Activated CD4-positive, alpha-beta T cell treated with anti-CD3 and anti-CD28 coated beads, Interleukin-2, amount 10 ng/mL, durations not matched to agents 24 days and 14 days (primary cell): ENCODE measurements at regions not wholly inside any gene's neighbourhood (a gene's known extent, or its start where the extent isn't known, plus 50 kb on each side); places are given as distances from the start of the nearest gene placed in this dataset.
A peak's percentile ranks its signal among the peaks of the same experiment; 100 is the strongest.
"Not testable (repeated sequence)": the region's sequence is repeated elsewhere in the genome, so short reads cannot be mapped to it uniquely, and the experiment has no call there.

Experiments used
- DNase-seq: peaks from one replicate; pipeline ENCODE4 v3.0.0; 2022
- H3K27ac Mint-ChIP-seq: one replicate; pipeline ENCODE4 v1.8.0; 2022; ENCODE audit warnings: mild to moderate bottlenecking, mixed read lengths
- H3K27me3 Mint-ChIP-seq: one replicate; pipeline ENCODE4 v1.8.0; 2022; ENCODE audit warnings: mixed read lengths
- H3K36me3 Mint-ChIP-seq: one replicate; pipeline ENCODE4 v1.8.0; 2022; ENCODE audit warnings: low read depth, mild to moderate bottlenecking, mixed read lengths
- H3K4me1 Mint-ChIP-seq: one replicate; pipeline ENCODE4 v1.8.0; 2021; ENCODE audit warnings: mixed read lengths
- H3K4me3 Mint-ChIP-seq: one replicate; pipeline ENCODE4 v1.8.0; 2022; ENCODE audit warnings: mild to moderate bottlenecking, moderate library complexity, mixed read lengths
- H3K9me3 Mint-ChIP-seq: one replicate; pipeline ENCODE4 v1.8.0; 2021; ENCODE audit warnings: mixed read lengths
- intact Hi-C: fragments of 100-400 bp; cut with micrococcal nuclease; formaldehyde crosslinking; loops from one replicate; pipeline ENCODE4 v1.15.1; 2023

DNA sequence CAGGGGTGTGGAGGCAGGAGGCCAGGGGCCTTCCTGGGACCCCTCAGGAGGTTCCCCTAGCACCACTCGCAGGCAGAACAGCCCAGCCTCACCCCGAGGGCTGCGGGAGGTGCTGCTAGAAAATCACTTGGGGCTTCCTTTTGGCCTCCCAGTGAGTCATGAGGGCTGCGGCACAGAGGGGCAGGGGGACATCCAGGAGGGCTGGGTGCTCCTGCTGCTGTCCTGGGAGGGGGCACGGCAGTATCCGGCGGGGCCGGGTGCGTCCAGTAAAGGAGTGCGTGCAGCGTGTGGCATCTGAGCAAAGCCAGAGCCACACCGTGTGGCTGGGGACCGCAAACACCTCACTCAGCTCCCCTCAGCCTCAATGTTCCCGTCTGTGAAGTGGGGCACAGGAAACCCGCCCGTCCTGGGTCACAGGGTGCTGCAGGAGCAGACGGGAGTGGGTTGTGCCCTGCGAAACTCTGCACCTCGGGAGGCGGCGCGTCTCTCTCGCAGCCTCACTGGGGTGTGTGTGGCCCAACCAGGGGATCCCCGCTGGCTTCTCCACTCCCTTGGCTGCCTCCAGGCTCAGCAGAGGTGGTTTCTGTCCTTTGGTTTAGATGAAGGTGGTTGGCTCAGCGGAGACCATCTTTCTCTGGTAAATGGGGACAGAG is 117.3 kb upstream of the ZNF469 start:
- H3K27ac Mint-ChIP-seq, H3K9me3 Mint-ChIP-seq, H3K4me3 Mint-ChIP-seq: not testable (repeated sequence)

DNA sequence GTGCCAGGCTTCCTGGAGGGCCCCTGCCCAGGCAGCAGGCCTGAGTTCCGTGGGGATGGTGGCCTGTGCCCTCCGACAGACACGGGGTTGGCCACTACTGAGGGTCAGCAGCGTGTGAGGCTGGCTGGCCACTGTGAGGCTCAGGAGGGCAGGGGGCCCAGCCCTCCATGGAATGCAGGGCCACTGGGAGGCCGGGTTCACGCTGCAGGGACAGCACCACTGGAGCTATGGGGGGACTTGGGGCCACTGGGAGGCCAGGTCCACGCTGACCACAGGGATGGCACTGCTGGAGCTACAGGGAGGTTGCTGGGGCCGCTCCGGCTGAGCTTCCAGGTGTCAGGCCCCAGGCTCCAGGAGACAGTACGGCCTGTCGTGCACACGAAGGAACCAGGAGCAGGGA is 116.7 kb upstream of the ZNF469 start:
- DNase-seq, intact Hi-C loops, H3K36me3 Mint-ChIP-seq, H3K4me3 Mint-ChIP-seq, H3K9me3 Mint-ChIP-seq, H3K27ac Mint-ChIP-seq, H3K4me1 Mint-ChIP-seq, H3K27me3 Mint-ChIP-seq: not testable (repeated sequence)

More for the DNA sequence above, 117.3 kb upstream of the ZNF469 start:
- H3K4me1 Mint-ChIP-seq, H3K36me3 Mint-ChIP-seq, intact Hi-C loops, H3K27me3 Mint-ChIP-seq: not testable (repeated sequence)
- peak; percentile 56 for DNase-seq

DNA sequence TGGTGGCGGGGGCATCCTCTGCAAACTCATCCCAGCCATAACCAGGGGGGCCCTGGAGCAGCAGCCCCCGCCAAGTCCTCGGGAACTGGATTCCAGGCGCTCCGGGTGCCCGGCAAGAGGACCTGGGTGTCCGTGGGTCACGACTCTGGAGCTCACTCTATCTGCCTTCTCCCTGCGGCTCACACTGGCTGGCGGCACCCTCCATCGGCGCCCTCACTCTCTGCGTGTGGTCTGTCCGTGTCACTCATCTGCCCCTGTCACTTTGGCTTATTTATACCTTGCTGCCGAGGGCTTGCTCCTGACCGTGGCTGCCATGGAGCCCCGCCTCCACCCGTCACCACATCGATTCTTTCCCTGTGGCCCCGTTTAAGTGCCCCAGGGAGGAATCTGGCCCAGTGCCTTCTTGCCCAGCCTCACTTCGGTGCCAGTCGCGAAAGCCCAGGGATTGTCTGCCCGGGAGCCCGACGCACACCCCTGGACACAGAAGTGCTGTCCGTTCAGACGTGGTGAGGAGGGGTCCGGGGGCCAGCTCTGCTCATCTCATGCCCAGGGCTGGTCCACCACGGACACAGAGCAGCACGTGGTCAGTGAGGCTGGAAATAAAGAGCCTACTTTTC is 115.7 kb upstream of the ZNF469 start:
- H3K27ac Mint-ChIP-seq, H3K4me3 Mint-ChIP-seq, H3K36me3 Mint-ChIP-seq, H3K4me1 Mint-ChIP-seq, intact Hi-C loops, H3K9me3 Mint-ChIP-seq, DNase-seq, H3K27me3 Mint-ChIP-seq: not testable (repeated sequence)

DNA sequence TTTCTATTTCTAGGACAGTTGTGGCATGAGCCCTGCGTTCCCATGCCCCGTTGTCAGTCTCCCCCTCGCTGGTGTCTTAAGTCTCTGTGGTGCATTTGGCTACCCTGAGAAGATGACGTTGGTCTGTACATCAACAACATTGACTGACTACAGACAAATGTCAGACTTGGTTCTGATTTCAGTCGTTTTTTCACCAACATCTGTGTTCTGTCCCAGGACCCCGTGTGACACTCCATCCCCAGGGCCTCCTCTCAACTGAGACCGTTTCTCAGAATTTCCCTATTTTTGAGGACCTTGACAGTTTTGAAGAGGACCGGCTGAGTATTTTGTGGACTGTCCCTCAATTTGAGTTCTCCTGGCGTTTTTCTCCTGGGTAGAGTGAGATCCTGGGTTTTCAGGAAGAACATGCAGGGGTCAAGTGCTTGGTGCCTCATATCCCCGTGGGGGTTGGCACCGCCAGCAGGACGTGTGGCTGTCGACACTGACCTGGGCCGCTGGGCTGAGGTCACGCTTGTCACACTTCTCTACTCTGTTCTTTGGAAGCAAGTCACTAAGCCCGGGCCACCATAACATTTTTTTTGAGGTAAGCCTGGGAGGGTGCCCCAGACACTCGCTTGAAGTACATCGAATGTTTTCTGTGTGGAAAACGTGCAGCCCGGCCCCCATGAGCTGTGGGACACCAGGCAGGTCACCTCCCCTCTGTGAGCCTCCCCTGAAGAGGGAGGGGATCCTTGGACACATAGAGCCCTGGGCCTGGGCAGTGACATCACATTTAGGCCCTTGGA is 114.4 kb upstream of the ZNF469 start:
- H3K27me3 Mint-ChIP-seq, H3K27ac Mint-ChIP-seq, H3K36me3 Mint-ChIP-seq: not testable (repeated sequence)

DNA sequence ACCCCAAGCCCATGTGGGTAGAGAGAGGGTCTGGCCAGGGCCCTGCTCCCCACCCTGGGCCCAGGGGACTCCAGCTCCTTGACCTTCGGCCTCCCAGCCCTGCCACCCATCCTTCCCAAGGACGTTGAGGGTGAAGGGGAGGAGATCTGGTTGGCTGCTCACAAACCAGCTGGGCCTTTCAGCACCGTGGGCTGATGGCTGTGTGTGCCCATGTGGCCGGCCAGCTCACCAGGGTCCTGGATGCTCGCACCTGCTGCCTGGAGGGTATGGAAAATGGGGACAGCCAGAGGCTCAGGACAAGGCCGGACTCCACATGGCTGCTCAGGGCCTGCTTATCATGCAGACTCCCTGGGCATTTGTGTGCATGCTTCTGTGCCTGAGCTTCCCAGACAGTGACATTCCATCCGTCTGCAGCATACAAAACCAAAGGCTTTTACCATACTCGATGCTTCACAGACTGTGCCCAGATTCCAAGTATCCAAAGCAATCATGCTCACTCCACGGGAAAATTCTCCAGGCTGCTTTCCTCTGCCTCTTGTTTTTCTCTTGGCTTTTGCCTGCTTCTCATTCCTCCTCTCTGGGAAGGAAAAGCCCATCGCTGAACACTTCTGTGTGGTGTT is 112.5 kb upstream of the ZNF469 start:
- H3K36me3 Mint-ChIP-seq, DNase-seq, H3K27me3 Mint-ChIP-seq, H3K27ac Mint-ChIP-seq, H3K4me3 Mint-ChIP-seq, H3K9me3 Mint-ChIP-seq, intact Hi-C loops, H3K4me1 Mint-ChIP-seq: not testable (repeated sequence)

More for the DNA sequence above, 114.4 kb upstream of the ZNF469 start:
- H3K4me3 Mint-ChIP-seq, DNase-seq, intact Hi-C loops, H3K9me3 Mint-ChIP-seq, H3K4me1 Mint-ChIP-seq: not testable (repeated sequence)

DNA sequence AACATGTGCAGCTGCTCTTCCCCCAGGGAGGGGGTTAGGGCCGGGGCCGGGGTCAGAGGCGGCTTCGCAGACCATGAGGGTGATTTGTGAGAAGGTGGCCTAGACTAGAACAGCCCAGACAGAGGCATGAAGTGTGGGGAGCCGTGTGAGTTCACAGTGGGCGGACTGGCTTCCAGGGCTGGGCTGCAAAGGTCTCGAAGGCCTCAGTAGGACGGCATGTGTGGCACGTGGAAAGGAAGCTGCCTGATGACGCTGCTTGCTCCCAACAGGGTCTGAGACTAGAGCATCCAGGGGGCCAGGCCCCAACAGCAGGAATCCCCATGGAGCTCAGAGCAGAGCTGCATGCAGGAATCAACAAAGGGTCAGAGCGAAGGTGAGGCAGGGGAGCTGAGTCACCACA is 111.5 kb upstream of the ZNF469 start:
- H3K27ac Mint-ChIP-seq, H3K4me1 Mint-ChIP-seq, H3K4me3 Mint-ChIP-seq, H3K36me3 Mint-ChIP-seq, intact Hi-C loops, H3K27me3 Mint-ChIP-seq, H3K9me3 Mint-ChIP-seq, DNase-seq: not testable (repeated sequence)

DNA sequence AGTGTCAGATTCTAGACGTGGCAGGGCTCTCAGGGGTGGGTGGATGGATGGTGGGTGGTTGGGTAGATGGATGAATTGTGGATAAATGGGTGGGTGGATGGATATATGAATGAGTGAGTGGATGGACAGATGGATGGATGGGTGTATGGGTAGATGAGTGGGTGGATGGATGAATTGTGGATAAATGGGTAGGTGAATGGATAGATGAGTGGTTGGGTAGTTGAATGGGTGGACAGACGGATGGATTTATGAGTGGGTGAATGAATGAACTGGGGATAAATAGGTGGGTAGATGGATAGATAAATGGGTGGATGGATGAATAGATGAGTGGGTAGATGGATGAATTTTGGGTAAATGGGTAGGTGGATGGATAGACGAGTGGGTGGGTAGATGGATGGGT is 111.0 kb upstream of the ZNF469 start:
- H3K36me3 Mint-ChIP-seq, intact Hi-C loops, DNase-seq, H3K27me3 Mint-ChIP-seq, H3K4me3 Mint-ChIP-seq, H3K9me3 Mint-ChIP-seq, H3K4me1 Mint-ChIP-seq, H3K27ac Mint-ChIP-seq: not testable (repeated sequence)

DNA sequence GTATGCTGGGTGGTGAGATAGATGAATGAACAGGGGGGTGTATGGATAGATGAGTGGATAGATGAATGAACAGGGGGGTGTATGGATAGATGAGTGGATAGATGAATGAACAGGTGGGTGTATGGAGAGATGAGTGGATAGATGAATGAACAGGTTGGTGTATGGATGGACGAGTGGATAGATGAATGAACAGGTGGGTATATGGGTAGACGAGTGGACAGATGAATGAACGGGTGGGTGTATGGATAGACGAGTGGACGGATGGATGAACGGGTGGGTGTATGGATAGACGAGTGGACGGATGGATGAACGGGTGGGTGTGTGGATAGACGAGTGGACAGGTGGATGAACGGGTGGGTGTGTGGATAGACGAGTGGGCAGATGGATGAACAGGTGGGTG is 110.3 kb upstream of the ZNF469 start:
- not testable (repeated sequence) for DNase-seq, H3K4me1 Mint-ChIP-seq, H3K36me3 Mint-ChIP-seq

DNA sequence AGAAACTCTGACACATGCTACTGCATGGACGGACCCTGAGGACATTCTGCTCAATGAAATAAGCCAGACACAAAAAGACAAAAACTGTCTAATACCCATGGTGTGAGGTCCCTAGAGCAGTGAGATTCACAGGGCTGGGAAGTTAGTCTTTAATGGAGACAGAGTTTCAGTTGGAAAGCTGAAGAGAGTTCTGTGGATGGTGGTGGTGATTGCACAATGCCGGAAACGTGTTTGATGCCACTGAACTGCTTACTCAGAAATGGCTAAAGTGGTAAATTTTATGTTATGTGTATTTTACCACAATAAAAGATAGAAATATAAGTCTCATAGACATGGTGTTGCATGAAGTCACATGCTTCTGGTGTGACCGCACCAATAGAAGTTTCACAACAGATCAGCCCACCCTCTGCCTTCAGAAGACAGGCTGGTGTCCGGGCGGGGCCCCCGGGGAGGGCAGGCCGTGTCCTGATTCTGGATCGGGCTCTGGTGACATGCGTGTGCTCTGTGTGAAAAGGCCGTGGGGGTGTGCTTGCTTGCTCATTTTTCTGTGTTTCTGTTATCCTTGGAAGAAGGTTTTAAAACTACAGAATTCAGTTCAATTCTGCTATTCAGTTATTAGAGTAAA is 108.5 kb upstream of the ZNF469 start:
- H3K4me3 Mint-ChIP-seq, H3K27me3 Mint-ChIP-seq, H3K9me3 Mint-ChIP-seq, H3K36me3 Mint-ChIP-seq, DNase-seq, H3K27ac Mint-ChIP-seq, intact Hi-C loops, H3K4me1 Mint-ChIP-seq: not testable (repeated sequence)

More for the DNA sequence above, 110.3 kb upstream of the ZNF469 start:
- H3K9me3 Mint-ChIP-seq, intact Hi-C loops, H3K27me3 Mint-ChIP-seq, H3K4me3 Mint-ChIP-seq, H3K27ac Mint-ChIP-seq: not testable (repeated sequence)

DNA sequence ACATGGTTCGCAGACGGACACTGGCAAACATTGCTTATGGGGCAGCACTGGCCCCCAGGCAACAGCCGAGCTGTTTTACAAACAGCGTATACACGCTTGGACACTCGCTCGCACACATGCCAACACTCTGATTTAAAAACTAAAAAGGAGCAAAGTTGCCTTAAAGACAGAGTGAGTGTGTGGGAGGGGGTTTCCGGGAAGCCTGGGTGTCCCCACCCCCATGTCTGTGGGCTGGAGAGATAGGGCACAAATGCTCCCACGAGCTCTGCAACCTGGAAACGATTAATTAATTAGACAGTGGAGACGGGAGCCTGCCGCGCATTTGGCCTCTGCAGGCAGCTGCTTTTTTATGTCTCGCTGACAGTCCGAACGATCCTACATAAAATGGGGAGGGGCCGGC is 107.9 kb upstream of the ZNF469 start:
- Mint-ChIP-seq H3K36me3 (no peaks in the 10 kb centered on the region), H3K4me3 (no peak overlapping the region), H3K9me3 (no peaks in the 10 kb centered on the region), H3K27ac (no peak overlapping the region), H3K27me3 (no peaks in the 10 kb centered on the region), H3K4me1 (no peaks in the 10 kb centered on the region)
- intact Hi-C loops, result no loop called here
- no peak for DNase-seq

DNA sequence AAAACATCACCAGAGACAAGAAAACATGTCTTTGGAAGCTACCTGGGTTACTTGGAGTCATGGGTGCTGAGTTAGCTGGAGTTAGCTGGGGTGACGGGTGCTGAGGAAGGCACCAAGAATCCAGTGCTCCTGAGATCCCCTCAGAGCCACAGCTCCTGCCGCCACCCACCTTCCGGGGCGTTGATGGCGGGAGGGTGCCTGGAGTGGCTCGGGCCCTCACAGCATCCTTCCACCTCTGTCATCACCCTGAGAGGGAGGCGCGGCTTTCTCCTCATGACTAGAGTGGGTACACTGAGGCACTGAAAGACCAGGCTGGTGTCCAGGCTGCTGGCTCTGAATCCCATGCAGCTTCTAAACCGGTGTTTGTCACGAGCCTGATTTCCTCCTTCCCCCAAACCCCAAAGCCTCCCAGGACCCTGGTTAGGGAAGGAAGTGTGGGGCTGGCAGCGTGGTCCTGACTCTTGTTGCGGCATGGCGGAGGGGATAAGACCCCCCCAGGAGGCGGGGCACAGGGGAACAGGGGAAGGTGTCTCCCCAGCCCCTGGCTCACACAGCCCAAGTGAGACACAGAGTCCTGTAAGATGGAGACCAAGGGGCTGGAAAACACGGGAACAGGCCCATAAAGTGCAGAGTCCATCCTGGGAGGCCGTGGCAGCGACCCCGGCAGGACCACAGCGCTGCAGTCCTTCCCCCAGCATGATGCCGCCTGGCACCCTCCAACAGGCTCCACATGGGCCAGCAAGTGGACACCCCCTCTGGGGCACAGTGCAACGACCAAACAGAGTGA is 107.2 kb upstream of the ZNF469 start:
- not testable (repeated sequence) for H3K36me3 Mint-ChIP-seq

DNA sequence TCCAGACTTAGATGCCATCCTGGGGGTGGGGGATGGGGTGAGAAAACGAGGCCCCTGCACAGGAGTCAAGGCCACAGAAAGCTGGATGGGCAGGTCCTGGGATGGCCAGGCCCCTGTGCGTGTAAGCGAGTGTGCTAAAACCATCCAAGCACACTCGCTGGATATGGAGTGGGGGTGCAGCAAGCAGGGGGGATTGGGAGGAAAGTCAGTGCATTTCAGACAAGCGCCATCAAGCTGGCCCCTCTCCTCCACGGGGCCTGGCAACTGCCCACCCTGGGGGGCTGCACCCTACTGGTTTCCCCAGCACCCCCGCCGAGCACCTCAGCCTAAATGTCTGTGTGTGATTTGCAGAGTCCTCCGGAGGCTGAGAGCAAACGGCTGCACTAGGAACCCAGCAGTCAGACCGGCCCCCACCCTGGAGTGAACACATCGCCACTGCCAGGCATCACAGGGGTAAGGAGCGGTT is 106.6 kb upstream of the ZNF469 start:
- H3K4me1 Mint-ChIP-seq, intact Hi-C loops, DNase-seq, H3K27ac Mint-ChIP-seq, H3K9me3 Mint-ChIP-seq, H3K36me3 Mint-ChIP-seq, H3K27me3 Mint-ChIP-seq, H3K4me3 Mint-ChIP-seq: not testable (repeated sequence)

More for the DNA sequence above, 107.2 kb upstream of the ZNF469 start:
- H3K27me3 Mint-ChIP-seq, H3K9me3 Mint-ChIP-seq, intact Hi-C loops, H3K4me1 Mint-ChIP-seq, H3K27ac Mint-ChIP-seq, DNase-seq, H3K4me3 Mint-ChIP-seq: not testable (repeated sequence)

DNA sequence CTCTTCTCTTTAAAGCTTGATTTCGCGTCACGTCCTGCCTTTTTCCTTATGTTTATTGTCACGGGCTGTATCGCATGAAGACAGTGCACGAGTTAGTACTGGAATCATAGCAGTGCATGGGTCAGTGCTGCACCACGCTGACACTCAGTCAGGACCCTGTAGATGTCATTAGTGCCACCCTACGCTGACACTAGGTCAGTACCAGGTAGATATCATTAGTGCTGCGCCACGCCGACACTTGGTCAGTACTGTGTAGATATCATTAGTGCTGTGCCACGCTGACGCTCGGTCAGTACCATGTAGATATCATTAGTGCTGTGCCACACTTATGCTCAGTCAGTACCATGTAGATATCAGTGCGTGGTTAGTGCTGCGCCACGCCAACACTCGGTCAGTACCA is 106.2 kb upstream of the ZNF469 start:
- no peaks in the 10 kb centered on the region for H3K27me3 Mint-ChIP-seq
- intact Hi-C loops, result no loop called here

More for the DNA sequence above, 106.2 kb upstream of the ZNF469 start:
- H3K36me3 Mint-ChIP-seq, result no peaks in the 10 kb centered on the region
- H3K27ac Mint-ChIP-seq, result no peak overlapping the region
- DNase-seq, result no peak
- no peaks in the 10 kb centered on the region for H3K4me1 Mint-ChIP-seq
- H3K4me3 Mint-ChIP-seq, result no peak overlapping the region
- H3K9me3 Mint-ChIP-seq, result no peaks in the 10 kb centered on the region
